ENCODE measurements at regions not wholly inside any gene's neighbourhood (a gene's known extent, or its start where the extent isn't known, plus 50 kb on each side); places are given as distances from the start of the nearest gene placed in this dataset.

DNA sequence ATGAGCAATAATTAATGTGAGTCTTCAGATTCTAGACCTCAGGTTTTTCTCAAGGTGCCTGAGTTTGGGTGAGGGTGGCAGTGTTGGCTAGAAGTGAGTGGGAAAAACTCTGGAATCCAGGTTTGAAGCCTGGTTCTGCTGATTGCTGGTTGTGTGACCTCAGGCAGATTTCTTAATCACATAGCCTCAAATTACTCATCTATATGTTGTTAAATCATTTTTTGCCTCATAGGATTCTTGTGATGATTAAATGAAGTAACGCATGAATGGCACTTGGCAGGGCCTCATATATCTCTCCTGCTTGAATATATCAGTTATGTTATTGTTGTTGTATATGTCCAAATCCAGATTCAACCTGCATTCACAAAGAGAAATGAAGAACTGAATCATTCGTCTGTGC is 60.5 kb downstream of the NR2F2 start:
- TF ChIP-seq, protein P1, sequence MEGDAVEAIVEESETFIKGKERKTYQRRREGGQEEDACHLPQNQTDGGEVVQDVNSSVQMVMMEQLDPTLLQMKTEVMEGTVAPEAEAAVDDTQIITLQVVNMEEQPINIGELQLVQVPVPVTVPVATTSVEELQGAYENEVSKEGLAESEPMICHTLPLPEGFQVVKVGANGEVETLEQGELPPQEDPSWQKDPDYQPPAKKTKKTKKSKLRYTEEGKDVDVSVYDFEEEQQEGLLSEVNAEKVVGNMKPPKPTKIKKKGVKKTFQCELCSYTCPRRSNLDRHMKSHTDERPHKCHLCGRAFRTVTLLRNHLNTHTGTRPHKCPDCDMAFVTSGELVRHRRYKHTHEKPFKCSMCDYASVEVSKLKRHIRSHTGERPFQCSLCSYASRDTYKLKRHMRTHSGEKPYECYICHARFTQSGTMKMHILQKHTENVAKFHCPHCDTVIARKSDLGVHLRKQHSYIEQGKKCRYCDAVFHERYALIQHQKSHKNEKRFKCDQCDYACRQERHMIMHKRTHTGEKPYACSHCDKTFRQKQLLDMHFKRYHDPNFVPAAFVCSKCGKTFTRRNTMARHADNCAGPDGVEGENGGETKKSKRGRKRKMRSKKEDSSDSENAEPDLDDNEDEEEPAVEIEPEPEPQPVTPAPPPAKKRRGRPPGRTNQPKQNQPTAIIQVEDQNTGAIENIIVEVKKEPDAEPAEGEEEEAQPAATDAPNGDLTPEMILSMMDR (IDR thresholded peaks at IDR 0.05; ENCODE audit: low read depth, low read length) = no peak
- DNase-seq (ENCODE audit: low read depth in 1 of 2, low spot score in 1 of 2) = no peak

DNA sequence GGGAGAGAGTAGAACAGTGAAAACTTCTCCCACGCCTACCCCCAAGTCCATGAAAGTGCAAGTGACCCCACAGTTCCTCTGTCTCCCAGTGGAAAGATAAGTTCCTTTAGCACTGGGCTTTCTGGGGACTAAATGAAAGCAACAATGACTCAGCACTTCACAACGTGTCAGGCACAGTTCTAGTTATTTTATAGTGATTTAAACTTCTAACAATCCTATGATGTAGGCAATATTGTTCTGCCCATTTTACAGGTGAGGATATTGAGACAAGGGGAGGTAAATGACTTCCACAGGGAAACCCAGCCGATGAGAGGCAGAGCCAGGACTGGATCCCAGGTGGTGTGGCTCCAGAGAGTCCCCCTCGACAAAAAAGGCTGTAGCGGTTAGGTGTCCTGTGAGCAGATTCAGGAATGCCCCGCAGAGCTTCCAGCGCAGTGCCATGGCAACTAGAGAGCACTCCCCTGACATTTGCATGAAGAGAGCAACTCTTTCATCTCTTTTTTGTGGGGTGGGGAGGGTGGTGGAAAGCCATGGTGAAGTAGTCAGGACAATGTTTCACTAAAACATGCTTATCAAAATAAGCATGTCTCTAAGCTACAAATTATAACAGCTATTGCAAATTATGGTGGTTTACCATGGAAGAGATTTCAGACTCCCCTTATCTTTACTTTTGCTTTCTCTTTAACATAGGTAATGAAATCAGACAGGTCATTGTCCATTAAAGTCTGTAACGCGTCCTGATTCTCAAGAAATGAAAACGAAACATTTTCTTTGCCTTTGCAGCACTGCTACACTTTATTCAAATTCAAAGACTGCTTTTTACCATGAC is 62.1 kb downstream of the NR2F2 start:
- H3K4me3 ChIP-seq = no peak overlapping the region
- TF ChIP-seq, protein P1 (IDR thresholded peaks at IDR 0.05; ENCODE audit: low read depth, low read length) = no peak
- H3K36me3 ChIP-seq = no peaks in the 10 kb centered on the region
- no peaks in the 10 kb centered on the region for H3K4me1 ChIP-seq (ENCODE audit: low read depth)
- peaks cover 60% of the 10 kb centered on the region for H3K27me3 ChIP-seq
- H3K27ac ChIP-seq = no peak overlapping the region
- DNase-seq (ENCODE audit: low read depth in 1 of 2, low spot score in 1 of 2) = no peak
- H3K9me3 ChIP-seq (ENCODE audit: low read depth) = no peaks in the 10 kb centered on the region

More for the DNA sequence above, 60.5 kb downstream of the NR2F2 start:
- H3K27me3 ChIP-seq = peaks cover 54% of the 10 kb centered on the region
- no peak overlapping the region for H3K27ac ChIP-seq
- H3K4me3 ChIP-seq = no peak overlapping the region
- no peaks in the 10 kb centered on the region for H3K4me1 ChIP-seq (ENCODE audit: low read depth)
- no peaks in the 10 kb centered on the region for H3K9me3 ChIP-seq (ENCODE audit: low read depth)
- H3K36me3 ChIP-seq = no peaks in the 10 kb centered on the region

DNA sequence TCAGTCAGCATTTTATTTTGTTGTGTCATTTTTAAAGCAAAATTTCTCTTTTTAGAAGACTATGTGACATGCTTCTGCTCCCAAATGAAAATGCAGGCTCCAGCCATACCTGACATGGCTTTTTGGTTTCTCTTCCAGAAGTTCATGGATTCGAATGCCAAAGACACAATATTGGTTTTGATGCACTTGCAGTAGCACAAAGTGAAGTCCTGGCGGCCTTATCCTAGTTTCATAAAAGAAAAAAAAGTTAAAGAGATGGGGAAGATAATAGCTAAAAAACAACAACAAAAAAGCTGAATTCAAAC is 62.7 kb downstream of the NR2F2 start:
- Histone ChIP-seq H3K4me3 (no peak overlapping the region), H3K27me3 (peaks cover 63% of the 10 kb centered on the region), H3K9me3 (ENCODE audit: low read depth) (no peaks in the 10 kb centered on the region), H3K27ac (no peak overlapping the region), H3K36me3 (no peaks in the 10 kb centered on the region), H3K4me1 (ENCODE audit: low read depth) (no peaks in the 10 kb centered on the region)
- TF ChIP-seq, protein P1 (IDR thresholded peaks at IDR 0.05; ENCODE audit: low read depth, low read length) = no peak
- DNase-seq (ENCODE audit: low read depth in 1 of 2, low spot score in 1 of 2) = no peak

DNA sequence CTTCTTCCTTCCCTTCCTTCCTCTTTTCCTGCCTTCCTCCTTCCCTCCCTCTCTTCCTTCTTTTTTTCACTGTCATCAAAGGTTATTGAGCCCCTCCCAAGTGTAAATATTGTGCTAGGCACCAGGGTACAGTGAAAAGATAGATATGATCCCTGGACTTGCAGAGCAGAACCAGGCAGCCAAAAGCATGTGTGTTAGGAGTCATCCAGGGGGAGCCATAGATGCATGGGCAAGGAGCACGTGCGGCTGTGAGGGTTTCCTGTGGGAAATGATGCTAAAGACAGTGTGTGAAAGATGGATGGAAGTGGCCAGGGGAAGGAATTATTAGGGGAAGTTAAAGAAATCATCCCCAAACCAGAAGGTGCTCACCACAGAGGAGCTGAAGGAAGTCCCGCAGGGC is 65.2 kb downstream of the NR2F2 start:
- H3K27ac ChIP-seq = no peak overlapping the region
- no peak for DNase-seq (ENCODE audit: low read depth in 1 of 2, low spot score in 1 of 2)
- no peak overlapping the region for H3K4me3 ChIP-seq
- H3K9me3 ChIP-seq (ENCODE audit: low read depth) = no peaks in the 10 kb centered on the region
- peaks cover 77% of the 10 kb centered on the region for H3K27me3 ChIP-seq
- H3K36me3 ChIP-seq = no peaks in the 10 kb centered on the region
- TF ChIP-seq, protein P1 (IDR thresholded peaks at IDR 0.05; ENCODE audit: low read depth, low read length) = no peak
- no peaks in the 10 kb centered on the region for H3K4me1 ChIP-seq (ENCODE audit: low read depth)

DNA sequence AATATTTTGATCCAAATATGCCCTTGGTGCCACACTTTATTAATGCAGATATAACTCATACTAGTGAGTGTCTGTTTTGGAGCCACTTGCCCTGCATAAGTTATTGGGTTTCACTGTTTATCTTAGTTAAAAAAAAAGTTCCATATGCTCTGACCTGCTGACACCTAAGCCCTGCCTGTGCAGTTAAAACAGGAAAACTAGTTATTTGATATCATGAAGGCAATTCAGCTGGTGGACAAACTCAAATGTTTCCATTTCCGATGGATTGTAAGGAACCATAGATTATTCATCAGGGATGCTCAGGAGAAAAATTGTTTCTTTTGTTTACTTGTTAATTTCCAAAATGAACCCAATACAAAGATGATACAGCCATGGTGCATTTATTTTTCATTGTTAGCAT is 68.3 kb downstream of the NR2F2 start:
- DNase-seq (ENCODE audit: low read depth in 1 of 2, low spot score in 1 of 2) = no peak
- Histone ChIP-seq H3K27me3 (peaks cover 82% of the 10 kb centered on the region), H3K36me3 (no peaks in the 10 kb centered on the region), H3K4me3 (no peak overlapping the region), H3K9me3 (ENCODE audit: low read depth) (no peaks in the 10 kb centered on the region), H3K27ac (no peak overlapping the region), H3K4me1 (ENCODE audit: low read depth) (no peaks in the 10 kb centered on the region)
- TF ChIP-seq, protein P1 (IDR thresholded peaks at IDR 0.05; ENCODE audit: low read depth, low read length) = no peak
